GM12878 (cell line): ENCODE measurements at regions not wholly inside any gene's neighbourhood (a gene's known extent, or its start where the extent isn't known, plus 50 kb on each side); places are given as distances from the start of the nearest gene placed in this dataset.

Experiments
- ATAC-seq: fragments of 200-7000 bp; cut with Tn5 transposase; 3 replicates; pipeline ENCODE4 v1.9.1; 2020; ENCODE audit warnings: mild to moderate bottlenecking, moderate library complexity
- BruUV-seq: library from RNA; stranded (reverse); fragments of 400-500 nt; replicated peaks from 2 replicates; lab custom pipeline; 2021; lab: Mats Ljungman, UMichigan
- CTCF ChIA-PET: fragments of 300-600 bp; sonication (Branson Sonifier 250); formaldehyde crosslinking; extraction: SDS; loops from one replicate; lab custom pipeline; 2021; ENCODE audit warnings: inconsistent platforms; lab: Yijun Ruan, JAX
- POLR2A ChIA-PET: fragments of 350-600 bp; formaldehyde crosslinking; extraction: SDS; loops from one replicate; lab custom pipeline; 2021; ENCODE audit warnings: inconsistent platforms; lab: Charles Lee
- RAD21 ChIA-PET: fragments of 300-600 bp; sonication (Branson Sonifier 250); formaldehyde crosslinking; loops from one replicate; lab custom pipeline; 2023; ENCODE audit warnings: antibody characterized with exemption; ENCODE audit not compliant: unreplicated experiment; lab: Charles Lee
- SMC1A ChIA-PET: fragments of 300-600 bp; sonication (Branson Sonifier 250); formaldehyde crosslinking; loops from one replicate; lab custom pipeline; 2023; ENCODE audit not compliant: unreplicated experiment, uncharacterized antibody; lab: Charles Lee
- DNase-seq: peaks from one replicate; pipeline ENCODE4 v3.0.0-alpha.2; 2011; ENCODE audit warnings: low read depth, low spot score
- FAIRE-seq: peaks from 3 replicates; lab custom pipeline; 2011; peaks lifted over from hg19 to GRCh38; lab: Jason Lieb, UNC
- H2AFZ ChIP-seq: 2 replicates; pipeline ENCODE4 v1.6.0; 2011; ENCODE audit warnings: low read depth, low read length, control low read depth; ENCODE audit not compliant: control insufficient read depth
- H3K27ac ChIP-seq: 2 replicates; pipeline ENCODE4 v1.5.1; 2011; ENCODE audit warnings: control low read depth; ENCODE audit not compliant: control insufficient read depth, insufficient read depth
- H3K27me3 ChIP-seq, 2 experiments: replicated peaks in 1 of 2; 2 replicates each; pipeline versions ENCODE4 v1.6.0 to v1.6.1; 2011; ENCODE audit warnings: low read length in 1 of 2; ENCODE audit not compliant: control insufficient read depth in 2 of 2, insufficient read depth in 2 of 2
- H3K36me3 ChIP-seq, 2 experiments: 2 replicates each; pipeline ENCODE4 v1.5.1; 2011; ENCODE audit warnings: low read length in 1 of 2; ENCODE audit not compliant: control insufficient read depth in 2 of 2, insufficient read depth in 2 of 2
- H3K4me1 ChIP-seq: 2 replicates; pipeline ENCODE4 v1.6.1; 2011; ENCODE audit warnings: mild to moderate bottlenecking, low read length, moderate library complexity, mixed read lengths; ENCODE audit not compliant: control insufficient read depth, insufficient read depth
- H3K4me2 ChIP-seq: 2 replicates; pipeline ENCODE4 v1.6.0; 2011; ENCODE audit warnings: control low read depth; ENCODE audit not compliant: control insufficient read depth, insufficient read depth
- H3K4me3 ChIP-seq: fragments of 200-600 bp; sonication (generic); 2 replicates; pipeline ENCODE4 v1.5.1; 2016
- H3K79me2 ChIP-seq: 2 replicates; pipeline ENCODE4 v1.6.0; 2011; ENCODE audit warnings: low read length; ENCODE audit not compliant: control insufficient read depth, insufficient read depth
- H3K9ac ChIP-seq: 2 replicates; pipeline ENCODE4 v1.8.0; 2011; ENCODE audit warnings: low read length, control low read depth, mixed read lengths; ENCODE audit not compliant: control insufficient read depth, insufficient read depth
- H3K9me3 ChIP-seq: replicated peaks from 3 replicates; pipeline ENCODE4 v1.5.1; 2011; ENCODE audit warnings: mild to moderate bottlenecking, low read length; ENCODE audit not compliant: control insufficient read depth, insufficient read depth
- H4K20me1 ChIP-seq: 2 replicates; pipeline ENCODE4 v1.6.0; 2011; ENCODE audit not compliant: control insufficient read depth, insufficient read depth
- BMI1 ChIP-seq: fragments of 450-650 bp; IDR thresholded peaks from 2 replicates; pipeline ENCODE4 v1.6.1; 2016; ENCODE audit warnings: mild to moderate bottlenecking, moderate library complexity, borderline replicate concordance
- BRCA1 ChIP-seq: IDR thresholded peaks from 2 replicates; pipeline ENCODE4 v1.6.1; 2011; ENCODE audit warnings: low read depth, low read length, improper control_type of control experiment
- CREB1 ChIP-seq: IDR thresholded peaks from 2 replicates; pipeline ENCODE4 v1.6.1; 2012; ENCODE audit warnings: low read depth, mild to moderate bottlenecking, inconsistent platforms
- IRF4 ChIP-seq: IDR thresholded peaks from 2 replicates; pipeline ENCODE4 v1.6.1; 2011; ENCODE audit warnings: low read depth, low read length
- MEF2A ChIP-seq: IDR thresholded peaks from 2 replicates; pipeline ENCODE4 v1.6.1; 2011; ENCODE audit warnings: low read depth, mild to moderate bottlenecking, low read length, moderate library complexity; ENCODE audit not compliant: insufficient read depth
- NFXL1 ChIP-seq: fragments of 450-650 bp; IDR thresholded peaks from 2 replicates; pipeline ENCODE4 v1.6.1; 2017; ENCODE audit warnings: antibody characterized with exemption, mild to moderate bottlenecking, borderline replicate concordance
- RUNX3 ChIP-seq: IDR thresholded peaks from 2 replicates; pipeline ENCODE4 v1.6.1; 2012; ENCODE audit warnings: low read length, inconsistent platforms
- SMAD1 ChIP-seq: fragments of 450-650 bp; IDR thresholded peaks from 2 replicates; pipeline ENCODE4 v1.6.1; 2018; ENCODE audit warnings: mild to moderate bottlenecking, low read depth; ENCODE audit not compliant: partially characterized antibody
- SPI1 ChIP-seq: IDR thresholded peaks from 2 replicates; pipeline ENCODE4 v1.6.1; 2011; ENCODE audit warnings: low read depth, mild to moderate bottlenecking, low read length, moderate library complexity, borderline replicate concordance; ENCODE audit not compliant: insufficient read depth
- TCF3 ChIP-seq: IDR thresholded peaks from 2 replicates; pipeline ENCODE4 v1.6.1; 2012; ENCODE audit warnings: low read depth, mild to moderate bottlenecking, low read length, borderline replicate concordance; ENCODE audit not compliant: insufficient read depth
- WGBS: methylation state at CpG from one replicate; pipeline ENCODE4 v1.1.6; 2016; ENCODE audit warnings: low lambda C conversion rate; ENCODE audit not compliant: insufficient replicate concordance, insufficient coverage; ENCODE audit errors: missing lambda C conversion rate; 5-methylcytosine and 5-hydroxymethylcytosine counted together
- in situ Hi-C: fragments of 300-500 bp; cut with MboI; formaldehyde crosslinking; loops from 9 replicates; pipeline ENCODE4 v1.14.3; 2018; ENCODE audit warnings: mixed read lengths
- intact Hi-C: fragments of 100-400 bp; cut with micrococcal nuclease; formaldehyde crosslinking; loops from one replicate; pipeline ENCODE4 v1.14.2; 2022; ENCODE audit not compliant: unreplicated experiment
- TF ChIP-seq, protein P1 (sequence below): fragments of 450-650 bp; IDR thresholded peaks from 2 replicates; pipeline ENCODE4 v1.6.1; 2017; ENCODE audit warnings: mild to moderate bottlenecking, moderate library complexity

DNA sequence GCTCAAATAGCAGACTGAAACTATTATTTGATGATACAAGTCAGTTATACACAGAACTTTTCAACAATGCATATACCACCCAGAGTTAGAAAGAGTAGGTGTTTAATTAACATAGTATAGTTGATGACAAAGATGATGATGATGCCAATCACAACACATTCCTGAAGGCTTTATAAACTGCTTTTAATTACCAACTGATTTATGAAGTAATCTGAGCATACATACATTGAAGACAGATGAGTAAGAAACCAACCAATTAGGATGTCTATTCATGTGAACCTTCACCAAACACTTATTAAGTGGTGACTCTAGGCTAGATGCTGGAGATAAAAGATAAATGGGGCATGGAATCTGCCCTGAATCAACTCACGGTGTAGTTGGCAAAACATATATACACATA is 600.9 kb upstream of the FLRT2 start:
- ChIA-PET RAD21 (no interaction called here), CTCF (no interaction called here), SMC1A (no interaction called here), POLR2A (no interaction called here)
- H3K4me1 ChIP-seq = no peaks in the 10 kb centered on the region
- no peaks in the 10 kb centered on the region for H3K79me2 ChIP-seq
- FAIRE-seq (no peak), DNase-seq (no peak), ATAC-seq (no peak)
- no peak overlapping the region for H3K27ac ChIP-seq
- H4K20me1 ChIP-seq = no peaks in the 10 kb centered on the region
- no peak overlapping the region for H2AFZ ChIP-seq
- no peaks in the 10 kb centered on the region for H3K36me3 ChIP-seq
- WGBS = 0% methylated on average over 1 of the region's 1 CpG
- H3K9me3 ChIP-seq = no peaks in the 10 kb centered on the region
- no peak for TF ChIP-seq NFXL1
- TF ChIP-seq BMI1 = no peak
- TF ChIP-seq CREB1 = no peak
- H3K4me3 ChIP-seq = no peak overlapping the region
- in situ Hi-C loops (no loop called here), intact Hi-C loops (no loop called here)
- no peak overlapping the region for H3K9ac ChIP-seq
- no TSS peak for BruUV-seq
- no peaks in the 10 kb centered on the region for H3K27me3 ChIP-seq
- H3K4me2 ChIP-seq = no peak overlapping the region

DNA sequence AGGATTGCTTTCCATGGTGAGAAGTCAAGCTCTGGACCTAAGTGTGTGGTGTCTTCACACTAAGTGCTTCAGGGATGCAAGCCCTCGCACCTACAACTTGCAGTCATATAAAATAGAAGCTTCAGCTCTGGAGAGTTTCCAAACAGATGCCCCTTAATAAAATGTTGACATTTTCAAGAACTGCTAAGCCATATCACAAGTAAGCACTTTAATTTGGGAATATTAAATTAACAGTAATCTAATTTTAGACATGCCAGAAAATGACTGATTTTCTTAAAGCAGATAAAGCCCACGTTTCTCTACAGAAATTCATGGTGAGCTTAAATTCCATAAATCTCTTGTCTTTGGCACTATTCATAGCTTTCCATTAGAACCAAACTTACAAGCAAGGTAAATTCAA is 600.1 kb upstream of the FLRT2 start:
- intact Hi-C loops = no loop called here
- 0% methylated on average over 2 of the region's 2 CpGs for WGBS
- RAD21 ChIA-PET = no interaction called here

More for the DNA sequence above, 600.1 kb upstream of the FLRT2 start:
- CTCF ChIA-PET = no interaction called here
- H3K4me2 ChIP-seq = no peak overlapping the region
- TF ChIP-seq RUNX3 (no peak), SMAD1 (no peak), MEF2A (no peak), IRF4 (no peak), SPI1 (no peak), TCF3 (no peak), BRCA1 (no peak)
- TF ChIP-seq, protein P1, sequence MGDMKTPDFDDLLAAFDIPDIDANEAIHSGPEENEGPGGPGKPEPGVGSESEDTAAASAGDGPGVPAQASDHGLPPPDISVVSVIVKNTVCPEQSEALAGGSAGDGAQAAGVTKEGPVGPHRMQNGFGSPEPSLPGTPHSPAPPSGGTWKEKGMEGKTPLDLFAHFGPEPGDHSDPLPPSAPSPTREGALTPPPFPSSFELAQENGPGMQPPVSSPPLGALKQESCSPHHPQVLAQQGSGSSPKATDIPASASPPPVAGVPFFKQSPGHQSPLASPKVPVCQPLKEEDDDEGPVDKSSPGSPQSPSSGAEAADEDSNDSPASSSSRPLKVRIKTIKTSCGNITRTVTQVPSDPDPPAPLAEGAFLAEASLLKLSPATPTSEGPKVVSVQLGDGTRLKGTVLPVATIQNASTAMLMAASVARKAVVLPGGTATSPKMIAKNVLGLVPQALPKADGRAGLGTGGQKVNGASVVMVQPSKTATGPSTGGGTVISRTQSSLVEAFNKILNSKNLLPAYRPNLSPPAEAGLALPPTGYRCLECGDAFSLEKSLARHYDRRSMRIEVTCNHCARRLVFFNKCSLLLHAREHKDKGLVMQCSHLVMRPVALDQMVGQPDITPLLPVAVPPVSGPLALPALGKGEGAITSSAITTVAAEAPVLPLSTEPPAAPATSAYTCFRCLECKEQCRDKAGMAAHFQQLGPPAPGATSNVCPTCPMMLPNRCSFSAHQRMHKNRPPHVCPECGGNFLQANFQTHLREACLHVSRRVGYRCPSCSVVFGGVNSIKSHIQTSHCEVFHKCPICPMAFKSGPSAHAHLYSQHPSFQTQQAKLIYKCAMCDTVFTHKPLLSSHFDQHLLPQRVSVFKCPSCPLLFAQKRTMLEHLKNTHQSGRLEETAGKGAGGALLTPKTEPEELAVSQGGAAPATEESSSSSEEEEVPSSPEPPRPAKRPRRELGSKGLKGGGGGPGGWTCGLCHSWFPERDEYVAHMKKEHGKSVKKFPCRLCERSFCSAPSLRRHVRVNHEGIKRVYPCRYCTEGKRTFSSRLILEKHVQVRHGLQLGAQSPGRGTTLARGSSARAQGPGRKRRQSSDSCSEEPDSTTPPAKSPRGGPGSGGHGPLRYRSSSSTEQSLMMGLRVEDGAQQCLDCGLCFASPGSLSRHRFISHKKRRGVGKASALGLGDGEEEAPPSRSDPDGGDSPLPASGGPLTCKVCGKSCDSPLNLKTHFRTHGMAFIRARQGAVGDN = no peak
- no TSS peak for BruUV-seq
- ATAC-seq (no peak), DNase-seq (no peak), FAIRE-seq (no peak)
- no peaks in the 10 kb centered on the region for H3K36me3 ChIP-seq
- H3K4me1 ChIP-seq = no peaks in the 10 kb centered on the region
- no peak overlapping the region for H2AFZ ChIP-seq
- in situ Hi-C loops = no loop called here
- no peak overlapping the region for H3K9ac ChIP-seq
- no peaks in the 10 kb centered on the region for H3K9me3 ChIP-seq
- no peak overlapping the region for H3K4me3 ChIP-seq
- SMC1A ChIA-PET = no interaction called here
- POLR2A ChIA-PET = no interaction called here
- H4K20me1 ChIP-seq = no peaks in the 10 kb centered on the region
- no peaks in the 10 kb centered on the region for H3K79me2 ChIP-seq
- no peaks in the 10 kb centered on the region for H3K27me3 ChIP-seq
- H3K27ac ChIP-seq = no peak overlapping the region
